HepG2 (cell line): ENCODE measurements at regions not wholly inside any gene's neighbourhood (a gene's known extent, or its start where the extent isn't known, plus 50 kb on each side); places are given as distances from the start of the nearest gene placed in this dataset.
A peak's percentile ranks its signal among the peaks of the same experiment; 100 is the strongest.
"Not testable (repeated sequence)": the region's sequence is repeated elsewhere in the genome, so short reads cannot be mapped to it uniquely, and the experiment has no call there.

Experiments used
- ATAC-seq: fragments of 200-7000 bp; cut with Tn5 transposase; 3 replicates; pipeline ENCODE4 v1.9.1; 2020; ENCODE audit warnings: mild to moderate bottlenecking, moderate library complexity
- BruUV-seq: library from RNA; stranded (reverse); fragments of 400-500 nt; replicated peaks from 2 replicates; lab custom pipeline; 2021; lab: Mats Ljungman, UMichigan
- CTCF ChIA-PET: fragments of 300-600 bp; formaldehyde crosslinking; extraction: SDS; loops from one replicate; lab custom pipeline; 2021; ENCODE audit warnings: low total read pairs, inconsistent platforms, low intra/inter-chr PET ratio; lab: Yijun Ruan, JAX
- POLR2A ChIA-PET: fragments of 350-600 bp; sonication (Branson Sonifier 250); formaldehyde crosslinking; loops from one replicate; lab custom pipeline; 2020; ENCODE audit warnings: antibody characterized with exemption, inconsistent platforms; lab: Yijun Ruan, JAX
- DNase-seq: peaks from one replicate; pipeline ENCODE4 v3.0.0-alpha.2; 2015; ENCODE audit warnings: low spot score
- FAIRE-seq: peaks from 3 replicates; lab custom pipeline; 2011; peaks lifted over from hg19 to GRCh38; lab: Jason Lieb, UNC
- H2AFZ ChIP-seq: one replicate; pipeline ENCODE4 v1.6.1; 2011; ENCODE audit warnings: low read length, inconsistent platforms
- H3K27ac ChIP-seq: fragments of 300-600 bp; 3 replicates; pipeline ENCODE4 v1.8.0; 2011; ENCODE audit warnings: mixed run types, mild to moderate bottlenecking, mixed read lengths, low read length, inconsistent platforms; ENCODE audit not compliant: insufficient read depth; ENCODE audit errors: extremely low read length
- H3K27me3 ChIP-seq, 2 experiments: fragments of 200-600 bp in 1 of 2; 2 replicates in 1 of 2; 3 replicates in 1 of 2; pipeline versions ENCODE4 v1.6.0 to v1.8.0; 2011; ENCODE audit warnings: low read length in 2 of 2, mild to moderate bottlenecking in 2 of 2, moderate library complexity in 2 of 2, inconsistent platforms in 1 of 2; ENCODE audit not compliant: insufficient read depth in 2 of 2, control insufficient read depth in 1 of 2
- H3K36me3 ChIP-seq, 2 experiments: fragments of 200-600 bp in 1 of 2; replicated peaks in 1 of 2; 2 replicates in 1 of 2; 3 replicates in 1 of 2; pipeline versions ENCODE4 v1.5.1 to v1.8.0; 2011; ENCODE audit warnings: low read length in 2 of 2, inconsistent platforms in 1 of 2; ENCODE audit not compliant: insufficient read depth in 2 of 2, control insufficient read depth in 1 of 2
- H3K4me1 ChIP-seq: 2 replicates; pipeline ENCODE4 v1.5.1; 2012; ENCODE audit warnings: low read length, inconsistent platforms; ENCODE audit not compliant: insufficient read depth
- H3K4me2 ChIP-seq: 2 replicates; pipeline ENCODE4 v1.6.0; 2011; ENCODE audit warnings: low read depth, low read length, inconsistent platforms
- H3K4me3 ChIP-seq, 3 experiments: fragments of 200-600 bp in 1 of 3; sonication (generic), shearing (Covaris generic) in 1 of 3; replicated peaks in 1 of 3; 2 replicates each; pipeline ENCODE4 v1.5.1; 2011 to 2016; ENCODE audit warnings: low read length in 3 of 3, inconsistent platforms in 2 of 3, low read depth in 2 of 3, mild to moderate bottlenecking in 2 of 3, control low read depth in 1 of 3, mixed read lengths in 1 of 3; ENCODE audit not compliant: insufficient read depth in 1 of 3
- H3K79me2 ChIP-seq: one replicate; pipeline ENCODE4 v1.6.1; 2011; ENCODE audit warnings: low read length, inconsistent platforms; ENCODE audit not compliant: insufficient read depth
- H3K9ac ChIP-seq: 2 replicates; pipeline ENCODE4 v1.6.0; 2011; ENCODE audit warnings: mild to moderate bottlenecking, low read depth, low read length, inconsistent platforms; ENCODE audit not compliant: insufficient read depth
- H3K9me3 ChIP-seq: 2 replicates; pipeline ENCODE4 v1.5.1; 2012; ENCODE audit warnings: mild to moderate bottlenecking, low read length
- H4K20me1 ChIP-seq: 2 replicates; pipeline ENCODE4 v1.6.0; 2011; ENCODE audit warnings: inconsistent platforms, mild to moderate bottlenecking, low read length, moderate library complexity; ENCODE audit not compliant: insufficient read depth
- PATZ1 ChIP-seq: sonication (generic); formaldehyde crosslinking; IDR thresholded peaks from 2 replicates; pipeline ENCODE4 v1.4.0; 2020; ENCODE audit warnings: missing genetic modification reagents
- PHF8 ChIP-seq: sonication (generic); formaldehyde crosslinking; IDR thresholded peaks from 2 replicates; pipeline ENCODE4 v1.5.0; 2020; ENCODE audit warnings: missing genetic modification reagents
- ZFX ChIP-seq: sonication (generic); formaldehyde crosslinking; IDR thresholded peaks from 2 replicates; pipeline ENCODE4 v1.4.0; 2020; ENCODE audit warnings: mild to moderate bottlenecking, low read depth, missing genetic modification reagents, moderate library complexity
- ZFY ChIP-seq: sonication (generic); formaldehyde crosslinking; IDR thresholded peaks from 2 replicates; pipeline ENCODE4 v1.4.0; 2020; ENCODE audit warnings: missing genetic modification reagents
- ZNF687 ChIP-seq: sonication (generic); formaldehyde crosslinking; IDR thresholded peaks from 2 replicates; pipeline ENCODE4 v1.5.1; 2020; ENCODE audit warnings: mild to moderate bottlenecking, missing genetic modification reagents, moderate library complexity
- ZNF768 ChIP-seq: sonication (generic); formaldehyde crosslinking; IDR thresholded peaks from 2 replicates; pipeline ENCODE4 v1.4.0; 2020; ENCODE audit warnings: missing genetic modification reagents
- ZNF777 ChIP-seq: sonication (generic); formaldehyde crosslinking; IDR thresholded peaks from 2 replicates; pipeline ENCODE4 v1.4.0; 2020; ENCODE audit warnings: missing genetic modification reagents
- WGBS: methylation state at CpG from one replicate; pipeline ENCODE4 v1.1.6; 2017; ENCODE audit warnings: low lambda C conversion rate; 5-methylcytosine and 5-hydroxymethylcytosine counted together
- in situ Hi-C: cut with HindIII; loops from 2 replicates; pipeline ENCODE4 v1.10.0; 2017; ENCODE audit warnings: low pct_unique_long_range_greater_than_20kb; ENCODE audit not compliant: extremely low pct_ligation_motif_present
- intact Hi-C: fragments of 100-400 bp; cut with micrococcal nuclease; formaldehyde crosslinking; loops from one replicate; pipeline ENCODE4 v1.10.0; 2022; ENCODE audit not compliant: unreplicated experiment

GRCh38 chr1:228632858-228633257 is 102.4 kb upstream of the RHOU start:
- 64% methylated on average over 22 of the region's 42 CpGs for WGBS

GRCh38 chr1:228635304-228635703 is 100.0 kb upstream of the RHOU start:
- peak overlapping the region in 1 of 3 experiments; percentile 41; a peak in 2 of 6 replicates for H3K4me3 ChIP-seq
- H3K27me3 ChIP-seq, H3K36me3 ChIP-seq, H2AFZ ChIP-seq, H3K4me1 ChIP-seq, H3K9ac ChIP-seq, DNase-seq, CTCF ChIA-PET, ATAC-seq, intact Hi-C loops, H3K27ac ChIP-seq, in situ Hi-C loops, H3K4me2 ChIP-seq, H3K79me2 ChIP-seq, POLR2A ChIA-PET, H3K9me3 ChIP-seq, H4K20me1 ChIP-seq, BruUV-seq: not testable (repeated sequence)
- WGBS, result 66% methylated on average over 40 of the region's 40 CpGs
- TF ChIP-seq PATZ1 (CRISPR knock-in tag) (peak; percentile 17; the same call in 1 of the 2 replicates), ZNF768 (peak; percentile 14; the same call in 1 of the 2 replicates), ZNF687 (CRISPR knock-in tag) (peak; percentile 32), ZFX (peak; percentile 38; the same call in 1 of the 2 replicates)
- peak; percentile 47 for FAIRE-seq

More at GRCh38 chr1:228632858-228633257, 102.4 kb upstream of the RHOU start:
- H3K9me3 ChIP-seq, POLR2A ChIA-PET, H3K27ac ChIP-seq, H3K79me2 ChIP-seq, in situ Hi-C loops, H3K9ac ChIP-seq, CTCF ChIA-PET, H2AFZ ChIP-seq, intact Hi-C loops, BruUV-seq, FAIRE-seq, H3K36me3 ChIP-seq, ATAC-seq, DNase-seq, H4K20me1 ChIP-seq, H3K4me1 ChIP-seq, H3K27me3 ChIP-seq: not testable (repeated sequence)
- peak overlapping the region; percentile 34 to 46 (median 40); a peak in 4 of 6 replicates for H3K4me3 ChIP-seq
- TF ChIP-seq ZFY (peak; percentile 52), ZNF768 (peak; percentile 30; the same call in 1 of the 2 replicates), PHF8 (CRISPR knock-in tag) (peak; percentile 31; the same call in 1 of the 2 replicates), ZNF777 (0 out of 2 replicates have a peak, but pooled peaks have one; percentile 34)
- H3K4me2 ChIP-seq, result 0 out of 2 replicates have a peak overlapping the region, but pooled peaks have one; percentile 32
